COLO829 (cell line): ENCODE measurements at regions not wholly inside any gene's neighbourhood (a gene's known extent, or its start where the extent isn't known, plus 50 kb on each side); places are given as distances from the start of the nearest gene placed in this dataset.
"Not testable (repeated sequence)": the region's sequence is repeated elsewhere in the genome, so short reads cannot be mapped to it uniquely, and the experiment has no call there.

ENCODE experiments used
- DNase-seq: peaks from one replicate; pipeline ENCODE4 v3.0.0; 2012; ENCODE audit warnings: low spot score

DNA sequence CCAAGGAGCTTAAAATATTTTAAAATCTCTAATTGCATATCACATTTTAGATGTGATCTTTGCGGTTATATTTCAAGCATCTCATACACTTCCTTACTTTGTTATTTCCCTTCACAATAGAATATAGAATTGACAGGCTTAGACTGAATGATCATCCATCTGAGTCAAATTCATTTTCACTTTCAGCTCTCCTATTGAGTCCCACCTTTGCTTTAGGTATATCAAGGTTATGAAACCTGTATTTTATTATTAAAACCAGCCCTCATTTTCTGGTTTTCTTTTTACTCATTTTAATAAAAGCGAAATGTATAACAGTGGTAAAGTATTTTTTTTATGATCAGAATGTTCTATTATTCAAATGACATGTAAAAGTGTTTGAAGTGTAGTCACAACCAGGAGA is 162.9 kb upstream of the KYNU start:
- DNase-seq, result no peak

GRCh38 chr2:142710336-142710735 is 167.1 kb upstream of the KYNU start:
- no peak for DNase-seq

GRCh38 chr2:142707318-142707717 is 170.1 kb upstream of the KYNU start:
- DNase-seq, result no peak

DNA sequence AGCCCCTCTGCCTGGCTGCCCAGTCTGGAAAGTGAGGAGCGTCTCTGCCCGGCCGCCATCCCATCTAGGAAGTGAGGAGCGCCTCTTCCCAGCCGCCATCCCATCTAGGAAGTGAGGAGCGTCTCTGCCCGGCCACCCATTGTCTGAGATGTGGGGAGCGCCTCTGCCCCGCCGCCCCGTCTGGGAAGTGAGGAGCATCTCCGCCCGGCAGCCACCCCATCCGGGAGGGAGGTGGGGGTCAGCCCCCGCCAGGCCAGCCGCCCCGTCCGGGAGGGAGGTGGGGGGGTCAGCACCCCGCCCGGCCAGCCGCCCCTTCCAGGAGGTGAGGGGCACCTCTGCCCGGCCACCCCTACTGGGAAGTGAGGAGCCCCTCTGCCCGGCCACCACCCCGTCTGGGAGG is 175.1 kb upstream of the KYNU start:
- not testable (repeated sequence) for DNase-seq

DNA sequence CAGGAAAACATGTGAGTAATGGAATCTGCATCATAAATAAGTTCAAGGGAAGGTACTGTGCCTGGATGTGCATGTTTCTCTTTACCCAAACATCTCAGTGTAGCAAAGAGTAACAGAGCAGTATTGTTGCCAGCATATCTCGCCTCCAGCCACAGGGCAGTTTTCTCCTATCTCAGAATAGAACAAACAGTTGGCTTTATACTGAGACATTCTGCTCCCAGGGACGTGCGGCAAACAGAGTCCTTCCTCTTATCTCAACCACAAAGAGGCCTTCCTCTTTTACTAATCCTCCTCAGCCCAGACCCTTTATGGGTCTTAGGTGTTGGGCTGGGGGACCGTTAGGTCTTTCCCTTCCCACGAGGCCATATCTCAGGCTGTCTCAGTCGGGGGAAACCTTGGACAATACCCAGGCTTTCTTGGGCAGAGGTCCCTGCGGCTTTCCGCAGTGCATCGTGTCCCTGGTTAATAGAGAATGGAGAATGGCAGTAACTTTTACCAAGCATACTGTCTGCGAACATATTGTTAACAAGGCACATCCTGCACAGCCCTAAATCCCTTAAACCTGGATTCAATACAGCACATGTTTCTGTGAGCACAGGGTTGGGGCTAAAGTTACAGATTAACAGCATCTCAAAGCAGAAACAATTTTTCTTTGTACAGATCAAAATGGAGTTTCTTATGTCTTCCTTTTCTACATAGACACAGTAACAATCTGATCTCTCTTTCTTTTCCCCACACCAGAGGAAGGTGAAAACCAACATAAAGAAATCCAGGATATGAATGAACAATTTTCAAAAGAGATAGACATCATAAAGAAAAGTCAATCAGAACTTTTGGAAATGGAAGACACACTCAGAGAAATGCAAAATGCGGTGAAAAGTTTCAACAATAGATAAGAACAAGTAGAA is 181.9 kb upstream of the KYNU start:
- DNase-seq, result peak; percentile 29

GRCh38 chr2:142694282-142694681 is 183.2 kb upstream of the KYNU start:
- DNase-seq, result no peak

DNA sequence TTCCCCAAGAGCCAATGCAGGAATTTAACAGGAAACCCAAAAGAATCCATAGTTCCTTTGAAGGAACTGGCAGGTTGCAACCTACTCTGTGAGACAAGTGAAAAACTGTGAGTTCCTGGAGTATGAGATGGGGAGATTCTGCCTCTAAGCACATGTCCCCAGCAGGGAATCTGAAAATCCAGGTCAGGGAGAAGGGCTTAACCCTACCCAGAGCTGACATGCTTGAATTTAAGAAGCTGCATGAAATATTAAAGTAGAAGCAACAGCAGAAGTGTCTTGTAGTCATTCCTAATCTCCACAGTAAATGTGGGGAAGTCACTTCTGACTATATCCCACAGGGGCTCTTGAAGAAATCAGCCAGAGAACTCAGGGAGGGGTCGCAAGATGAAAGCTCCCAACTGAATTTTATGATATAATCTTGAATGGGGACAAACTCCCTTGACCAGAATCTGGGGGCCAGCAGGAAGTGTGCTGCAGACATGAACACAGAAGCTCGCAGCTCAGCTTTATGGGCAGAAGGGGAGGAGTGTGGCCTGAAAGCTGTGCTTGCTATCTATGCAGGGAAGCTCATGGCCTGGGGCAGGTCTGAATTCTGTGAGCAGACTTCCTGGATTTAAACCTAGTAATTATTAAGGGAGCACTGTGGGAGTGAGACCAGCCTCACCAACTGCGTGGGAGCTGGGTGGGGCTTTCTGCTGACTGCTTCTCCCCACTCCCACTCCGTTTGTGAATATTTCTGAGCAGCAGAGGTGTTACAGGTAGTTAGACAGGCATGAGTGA is 184.1 kb upstream of the KYNU start:
- no peak for DNase-seq

- no peak for DNase-seq
Observed at GRCh38 chr2:142688856-142689605, 188.4 kb upstream of the KYNU start.

- DNase-seq, result no peak
Observed at GRCh38 chr2:142687509-142687908, 190.0 kb upstream of the KYNU start.

DNA sequence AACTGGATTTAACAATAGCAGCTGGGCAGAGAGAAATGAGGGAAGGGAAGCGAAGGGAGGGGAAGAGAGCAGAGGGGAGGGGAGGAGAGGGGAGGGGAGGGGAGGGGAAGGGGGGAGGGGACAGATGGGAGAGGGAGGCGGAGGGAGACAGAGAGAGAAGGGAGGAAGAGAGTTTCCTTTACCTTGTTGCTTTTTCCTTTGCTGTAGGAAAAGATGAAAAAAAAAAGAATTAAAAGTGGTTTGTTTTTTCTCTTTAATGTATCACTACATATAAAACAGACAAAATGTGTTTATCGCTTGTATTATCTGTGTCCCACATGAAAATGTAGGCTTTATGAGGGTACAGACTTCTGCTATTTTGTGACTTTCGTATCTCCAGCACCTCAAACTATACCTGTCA is 190.4 kb upstream of the KYNU start:
- no peak for DNase-seq

- no peak for DNase-seq
Observed at GRCh38 chr2:142684667-142685066, 192.8 kb upstream of the KYNU start.

DNA sequence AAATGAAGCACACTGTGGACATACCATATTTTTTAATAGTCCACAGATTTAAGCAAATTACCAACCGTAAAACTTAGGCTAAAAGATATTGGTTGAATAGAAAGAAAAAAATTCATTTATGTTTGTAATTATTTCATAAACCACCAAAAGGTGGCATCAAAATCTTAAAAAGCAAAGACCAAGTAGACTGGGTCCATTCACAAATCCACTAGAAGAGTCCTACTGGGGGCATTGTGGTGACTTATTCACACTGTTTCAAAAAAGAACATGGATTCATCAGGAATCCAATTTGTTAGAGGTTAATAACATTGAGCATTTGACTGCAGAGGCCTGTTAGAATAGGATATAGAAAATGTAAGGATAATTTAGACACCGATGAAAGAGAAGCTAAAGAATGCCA is 194.9 kb upstream of the KYNU start:
- DNase-seq, result no peak

DNA sequence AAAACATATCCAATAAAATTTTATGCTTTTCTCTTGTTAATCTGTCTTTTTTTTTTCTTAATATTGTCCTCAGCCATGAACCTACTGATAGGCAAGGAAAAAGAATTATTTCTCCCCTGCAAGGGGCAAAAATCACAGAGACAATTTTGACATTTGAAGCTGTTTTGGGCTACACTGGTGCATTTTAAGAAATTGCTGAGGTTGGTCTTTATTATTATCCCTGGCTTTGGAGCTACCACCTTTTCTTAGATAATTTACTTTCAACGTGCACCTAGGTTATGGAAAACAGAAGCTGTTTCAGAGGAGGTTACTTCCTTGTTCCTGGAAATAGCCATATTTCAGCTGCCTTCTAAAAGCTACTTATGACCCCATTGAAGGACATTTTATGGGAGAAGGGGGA is 195.5 kb upstream of the KYNU start:
- no peak for DNase-seq

DNA sequence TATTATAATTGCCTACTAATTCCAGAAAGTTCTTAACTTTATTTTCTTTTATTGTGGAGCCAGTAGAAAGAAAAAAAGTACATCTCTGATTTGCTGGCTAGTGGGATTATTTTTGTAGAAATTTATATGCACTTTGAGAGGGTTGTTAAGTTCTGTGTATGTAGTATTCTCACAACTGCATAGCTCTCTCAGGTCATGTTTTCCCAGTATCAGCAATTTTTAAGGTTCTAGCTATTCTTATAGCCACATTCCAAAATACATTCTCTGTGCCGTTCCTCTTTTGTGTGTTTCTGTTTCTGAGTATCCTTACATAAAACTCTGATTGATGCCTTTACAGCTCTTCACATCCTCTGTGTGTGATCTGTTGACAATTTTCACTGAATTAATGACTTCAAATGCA is 199.3 kb upstream of the KYNU start:
- DNase-seq, result no peak

DNA sequence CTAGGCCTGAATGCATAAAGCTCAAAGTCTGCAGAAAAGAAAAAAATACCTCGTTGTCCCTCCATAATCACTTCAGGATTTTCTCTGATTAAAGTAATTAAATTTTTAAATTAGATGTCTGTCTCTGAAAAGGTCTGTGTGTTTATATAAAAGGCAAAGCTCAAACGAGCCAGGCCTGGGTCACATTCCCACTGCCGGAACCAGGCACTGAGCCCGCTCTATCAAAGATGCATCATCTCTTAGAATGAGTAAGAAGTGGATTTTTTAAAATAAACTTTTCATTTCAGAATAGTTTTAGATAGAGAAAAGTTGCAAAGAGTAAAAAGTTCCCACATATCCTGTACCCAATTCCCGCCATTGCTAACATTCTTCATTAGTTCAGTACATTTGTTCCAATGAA is 202.1 kb upstream of the KYNU start:
- no peak for DNase-seq

GRCh38 chr2:142673836-142674235 is 203.6 kb upstream of the KYNU start:
- no peak for DNase-seq

- no peak for DNase-seq
Observed at GRCh38 chr2:142672698-142673097, 204.8 kb upstream of the KYNU start.

DNA sequence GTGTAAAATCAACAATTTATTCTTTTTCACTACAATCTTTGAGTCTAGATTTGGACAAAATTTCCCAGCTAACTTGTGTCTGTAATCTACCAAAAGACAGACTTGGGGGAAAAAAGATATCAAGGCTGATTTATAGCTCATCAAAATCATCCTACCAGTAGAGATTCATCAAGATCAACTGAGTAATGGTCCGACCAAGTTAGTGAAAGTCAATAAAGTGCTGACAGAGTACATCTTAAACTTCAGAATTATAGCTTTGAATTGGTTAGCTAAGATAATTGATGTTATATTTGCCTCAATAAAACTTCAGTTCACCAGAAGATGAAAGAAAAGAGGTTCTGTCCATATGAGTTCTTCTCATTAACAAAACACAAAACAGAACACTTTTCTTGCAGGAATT is 207.1 kb upstream of the KYNU start:
- no peak for DNase-seq

GRCh38 chr2:142668420-142668819 is 209.0 kb upstream of the KYNU start:
- no peak for DNase-seq

DNA sequence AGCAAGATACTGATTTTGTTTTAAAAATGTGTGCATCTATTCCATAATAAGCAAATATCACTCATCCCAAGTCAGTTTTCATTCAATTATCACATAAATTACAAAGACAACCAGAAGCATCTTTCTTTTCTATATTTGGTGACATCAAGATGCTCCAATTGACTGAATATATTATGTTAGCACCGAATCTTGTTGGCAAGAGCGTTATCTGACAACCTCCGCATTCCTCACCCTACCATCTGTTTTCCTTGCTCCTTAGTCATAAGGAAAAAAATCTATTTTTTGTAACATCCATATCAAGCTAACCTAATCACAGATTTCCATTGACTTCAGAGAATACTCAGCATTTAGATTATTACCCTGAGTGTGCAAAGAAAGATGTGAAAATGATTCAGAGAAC is 212.2 kb upstream of the KYNU start:
- no peak for DNase-seq

DNA sequence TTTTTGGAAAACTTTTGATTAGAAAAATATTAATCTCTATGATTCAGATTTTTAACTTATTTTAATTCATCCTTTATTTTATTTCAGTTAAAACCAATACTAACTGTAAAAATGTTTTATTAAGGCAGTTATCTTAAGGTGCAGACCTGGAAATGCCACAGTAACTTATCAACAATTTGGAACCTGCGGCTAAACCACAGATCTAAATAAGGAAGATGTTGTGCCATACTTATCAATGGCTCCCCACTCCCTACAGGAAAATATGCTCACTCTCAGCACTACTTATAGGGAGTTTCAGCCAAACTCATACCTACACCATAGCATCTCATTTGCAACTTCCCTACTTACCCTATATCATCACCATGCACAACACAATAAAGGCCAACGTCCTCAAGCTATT is 226.9 kb upstream of the KYNU start:
- no peak for DNase-seq

DNA sequence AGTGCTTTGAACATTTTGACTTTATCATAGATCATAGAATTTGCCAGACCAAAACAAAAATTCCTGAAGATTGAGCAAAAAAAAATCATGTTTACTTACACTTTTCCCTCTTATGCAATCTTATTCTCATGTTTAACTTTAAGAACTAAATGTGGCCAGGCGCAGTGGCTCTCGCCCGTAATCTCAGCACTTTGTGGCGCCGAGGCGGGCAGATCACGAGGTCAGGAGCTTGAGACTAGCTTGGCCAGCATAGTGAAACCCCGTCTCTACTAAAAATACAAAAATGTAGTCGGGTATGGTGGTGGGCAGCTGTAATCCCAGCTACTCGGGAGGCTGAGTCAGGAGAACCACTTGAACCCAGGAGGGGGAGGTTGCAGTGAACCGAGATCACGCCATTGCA is 227.9 kb upstream of the KYNU start:
- DNase-seq, result no peak

DNA sequence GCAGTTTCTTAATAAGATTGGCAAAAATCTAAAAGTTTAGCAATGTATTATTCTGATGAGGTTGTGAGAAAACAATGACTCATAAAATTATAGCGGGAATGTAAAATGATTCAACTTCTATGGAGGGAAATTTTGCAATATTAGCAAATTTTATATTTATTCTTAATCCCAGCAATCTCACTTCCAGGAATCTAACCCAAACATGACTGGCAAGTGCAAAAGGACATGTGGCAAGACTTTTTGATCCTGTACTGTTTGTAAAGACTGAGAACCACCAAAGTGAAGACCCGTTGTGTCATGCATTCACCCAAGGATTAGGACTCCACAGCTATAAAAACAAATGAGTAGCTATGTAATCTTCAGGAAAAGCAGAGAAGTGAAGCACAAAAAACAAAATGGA is 234.8 kb upstream of the KYNU start:
- DNase-seq, result no peak
